ENCODE measurements at regions not wholly inside any gene's neighbourhood (a gene's known extent, or its start where the extent isn't known, plus 50 kb on each side); places are given as distances from the start of the nearest gene placed in this dataset.
A peak's percentile ranks its signal among the peaks of the same experiment; 100 is the strongest.

DNA sequence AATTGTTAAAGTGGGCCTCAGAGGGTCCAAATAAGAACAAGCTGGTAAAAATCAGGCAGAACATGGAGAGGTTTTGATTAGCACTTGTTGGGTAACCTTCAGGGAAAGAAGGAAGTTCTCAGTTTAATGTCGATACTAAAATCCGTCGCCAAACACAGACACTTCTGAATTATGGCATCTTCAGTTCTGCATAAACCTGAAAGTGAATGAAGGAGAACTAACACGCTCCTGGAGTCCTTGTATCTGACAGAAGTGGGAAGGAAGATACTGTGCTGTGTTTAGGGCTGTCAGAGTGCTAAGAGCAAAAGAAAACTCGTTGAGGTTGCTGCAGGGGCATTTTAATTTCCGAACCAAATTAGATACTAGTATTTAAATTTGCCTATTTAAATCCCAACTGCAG is 106.2 kb downstream of the TMA16 start:
- no peaks in the 10 kb centered on the region for H3K27me3 ChIP-seq (ENCODE audit: control insufficient read depth in 2 of 2, insufficient read depth in 1 of 2, low read length in 1 of 2)
- 36% methylated on average over 6 of the region's 6 CpGs for WGBS
- H3K36me3 ChIP-seq (ENCODE audit: control insufficient read depth in 2 of 2, insufficient read depth in 2 of 2, low read length in 1 of 2), result no peaks in the 10 kb centered on the region
- H3K4me1 ChIP-seq (ENCODE audit: control insufficient read depth in 2 of 2, insufficient read depth in 2 of 2, low read length in 2 of 2), result no peaks in the 10 kb centered on the region
- no peak for DNase-seq (ENCODE audit: low read depth in 6 of 9, low spot score in 9 of 9)
- no peak overlapping the region for H3K4me3 ChIP-seq (ENCODE audit: low read length in 2 of 2)
- no peak overlapping the region for H3K27ac ChIP-seq (ENCODE audit: low read depth in 1 of 2, low read length in 1 of 2)
- no peaks in the 10 kb centered on the region for H3K9me3 ChIP-seq (ENCODE audit: control insufficient read depth in 2 of 2, insufficient read depth in 1 of 2, low read length in 1 of 2)

DNA sequence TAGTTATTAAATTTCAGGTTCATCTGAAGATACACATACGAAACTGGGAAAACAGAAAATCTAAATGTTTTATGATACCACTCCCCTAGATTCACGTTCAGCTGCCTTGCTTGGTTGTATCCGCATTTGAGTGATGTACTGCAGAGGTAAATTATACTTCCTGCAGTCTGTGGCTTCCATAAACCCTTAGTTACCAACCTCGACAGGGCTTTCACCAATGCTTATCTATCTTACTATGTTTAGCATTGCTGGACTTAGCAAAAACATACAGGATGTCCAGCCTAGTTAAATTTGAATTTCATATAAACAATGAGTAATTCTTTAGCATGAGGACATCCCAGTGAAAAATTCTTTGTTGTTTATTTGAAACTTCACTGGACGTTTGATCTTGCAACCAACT is 108.8 kb downstream of the TMA16 start:
- DNase-seq (ENCODE audit: low read depth in 6 of 9, low spot score in 9 of 9), result no peak
- Histone ChIP-seq H3K9me3 (ENCODE audit: control insufficient read depth in 2 of 2, insufficient read depth in 1 of 2, low read length in 1 of 2) (no peaks in the 10 kb centered on the region), H3K36me3 (ENCODE audit: control insufficient read depth in 2 of 2, insufficient read depth in 2 of 2, low read length in 1 of 2) (no peaks in the 10 kb centered on the region), H3K27ac (ENCODE audit: low read depth in 1 of 2, low read length in 1 of 2) (no peak overlapping the region), H3K4me1 (ENCODE audit: control insufficient read depth in 2 of 2, insufficient read depth in 2 of 2, low read length in 2 of 2) (no peaks in the 10 kb centered on the region), H3K4me3 (ENCODE audit: low read length in 2 of 2) (no peak overlapping the region), H3K27me3 (ENCODE audit: control insufficient read depth in 2 of 2, insufficient read depth in 1 of 2, low read length in 1 of 2) (no peaks in the 10 kb centered on the region)
- 65% methylated on average over 5 of the region's 5 CpGs for WGBS

DNA sequence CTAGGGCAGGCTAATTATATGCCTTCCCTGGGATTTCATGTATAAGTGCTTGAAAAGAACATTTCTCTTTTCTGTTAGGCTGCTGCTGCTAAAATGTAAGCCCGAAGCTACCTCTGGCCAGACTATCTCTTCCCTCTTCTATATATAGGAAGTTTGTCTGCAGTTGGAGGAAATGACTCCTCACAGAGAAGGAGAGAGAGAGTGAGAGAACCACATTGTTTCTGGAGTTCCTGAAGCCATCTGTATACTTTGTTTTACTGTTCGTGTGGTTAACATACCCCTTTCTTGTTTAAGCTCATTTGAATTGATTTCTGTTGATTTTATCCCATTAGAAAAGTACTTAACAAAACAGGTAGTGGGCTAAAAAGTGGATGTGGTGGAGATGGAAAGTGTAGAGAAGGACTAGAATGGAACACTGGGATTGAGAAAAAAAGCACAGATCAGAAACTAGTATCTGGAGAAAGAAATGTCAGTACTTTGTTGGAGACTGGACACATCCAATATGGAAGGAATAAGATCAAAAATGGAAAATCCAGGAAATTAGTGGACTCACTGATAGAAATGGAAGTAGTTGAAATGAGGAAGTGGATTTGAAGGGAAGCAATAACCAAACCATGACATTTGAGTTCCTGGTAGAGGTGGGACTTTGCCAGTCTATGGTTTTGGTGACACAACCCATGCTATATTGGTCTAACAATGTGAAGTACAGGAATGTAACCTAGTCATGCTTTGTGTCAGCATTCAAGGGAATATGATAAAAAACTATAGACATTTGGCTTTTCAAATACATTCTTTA is 112.6 kb downstream of the TMA16 start:
- Histone ChIP-seq H3K27ac (ENCODE audit: low read depth in 1 of 2, low read length in 1 of 2) (no peak overlapping the region), H3K9me3 (ENCODE audit: control insufficient read depth in 2 of 2, insufficient read depth in 1 of 2, low read length in 1 of 2) (no peaks in the 10 kb centered on the region), H3K36me3 (ENCODE audit: control insufficient read depth in 2 of 2, insufficient read depth in 2 of 2, low read length in 1 of 2) (no peaks in the 10 kb centered on the region), H3K27me3 (ENCODE audit: control insufficient read depth in 2 of 2, insufficient read depth in 1 of 2, low read length in 1 of 2) (no peaks in the 10 kb centered on the region), H3K4me1 (ENCODE audit: control insufficient read depth in 2 of 2, insufficient read depth in 2 of 2, low read length in 2 of 2) (no peaks in the 10 kb centered on the region), H3K4me3 (ENCODE audit: low read length in 2 of 2) (no peak overlapping the region)
- DNase-seq (ENCODE audit: low read depth in 6 of 9, low spot score in 9 of 9), result no peak
- 8% methylated on average over 2 of the region's 2 CpGs for WGBS

DNA sequence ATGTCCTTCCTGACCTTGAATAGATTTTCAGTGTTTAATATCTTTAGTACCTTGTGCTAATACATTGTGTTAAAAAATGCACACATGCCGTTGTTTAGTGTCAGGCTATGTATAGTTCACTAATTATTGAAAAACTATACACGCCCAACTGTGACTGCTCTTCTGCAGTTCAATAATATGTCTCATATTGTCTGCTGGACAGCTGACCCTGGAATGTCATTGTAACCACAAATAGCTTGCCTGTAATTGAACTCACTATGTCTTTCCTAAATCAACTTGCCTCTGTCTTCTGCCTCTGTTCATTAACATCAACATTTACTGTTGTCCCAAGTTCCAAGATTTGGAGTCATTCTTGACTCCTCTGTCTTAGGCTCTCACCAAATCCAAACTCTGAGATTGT is 114.5 kb downstream of the TMA16 start:
- no peak for DNase-seq (ENCODE audit: low read depth in 6 of 9, low spot score in 9 of 9)
- no peak overlapping the region for H3K4me3 ChIP-seq (ENCODE audit: low read length in 2 of 2)
- H3K4me1 ChIP-seq (ENCODE audit: control insufficient read depth in 2 of 2, insufficient read depth in 2 of 2, low read length in 2 of 2), result no peaks in the 10 kb centered on the region
- no peaks in the 10 kb centered on the region for H3K9me3 ChIP-seq (ENCODE audit: control insufficient read depth in 2 of 2, insufficient read depth in 1 of 2, low read length in 1 of 2)
- H3K27ac ChIP-seq (ENCODE audit: low read depth in 1 of 2, low read length in 1 of 2), result no peak overlapping the region
- WGBS, result 93% methylated on average over 2 of the region's 2 CpGs
- H3K36me3 ChIP-seq (ENCODE audit: control insufficient read depth in 2 of 2, insufficient read depth in 2 of 2, low read length in 1 of 2), result no peaks in the 10 kb centered on the region
- H3K27me3 ChIP-seq (ENCODE audit: control insufficient read depth in 2 of 2, insufficient read depth in 1 of 2, low read length in 1 of 2), result no peaks in the 10 kb centered on the region

DNA sequence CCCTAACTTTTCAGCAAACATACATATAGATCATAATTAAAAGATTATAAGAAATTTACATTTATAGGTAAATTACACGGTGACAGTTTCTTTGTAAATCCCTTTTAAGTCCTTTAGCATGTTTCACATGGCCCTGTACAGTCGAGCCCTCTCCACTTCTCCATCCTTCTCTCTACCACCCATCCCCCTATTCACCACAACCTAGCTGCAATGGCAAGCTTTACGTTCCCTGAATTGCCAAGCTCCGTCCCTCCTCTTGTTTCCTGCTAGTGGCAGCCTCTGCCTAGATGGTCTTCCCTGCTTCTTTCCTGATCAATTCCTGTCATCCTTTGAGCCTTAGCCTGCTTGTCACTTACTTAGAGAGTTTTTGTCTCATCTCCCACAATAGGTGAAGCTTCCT is 116.2 kb downstream of the TMA16 start:
- Histone ChIP-seq H3K4me3 (ENCODE audit: low read length in 2 of 2) (no peak overlapping the region), H3K27me3 (ENCODE audit: control insufficient read depth in 2 of 2, insufficient read depth in 1 of 2, low read length in 1 of 2) (no peaks in the 10 kb centered on the region), H3K9me3 (ENCODE audit: control insufficient read depth in 2 of 2, insufficient read depth in 1 of 2, low read length in 1 of 2) (no peaks in the 10 kb centered on the region), H3K36me3 (ENCODE audit: control insufficient read depth in 2 of 2, insufficient read depth in 2 of 2, low read length in 1 of 2) (no peaks in the 10 kb centered on the region), H3K4me1 (ENCODE audit: control insufficient read depth in 2 of 2, insufficient read depth in 2 of 2, low read length in 2 of 2) (no peaks in the 10 kb centered on the region), H3K27ac (ENCODE audit: low read depth in 1 of 2, low read length in 1 of 2) (no peak overlapping the region)
- WGBS, result 84% methylated on average over 4 of the region's 4 CpGs
- no peak for DNase-seq (ENCODE audit: low read depth in 6 of 9, low spot score in 9 of 9)

DNA sequence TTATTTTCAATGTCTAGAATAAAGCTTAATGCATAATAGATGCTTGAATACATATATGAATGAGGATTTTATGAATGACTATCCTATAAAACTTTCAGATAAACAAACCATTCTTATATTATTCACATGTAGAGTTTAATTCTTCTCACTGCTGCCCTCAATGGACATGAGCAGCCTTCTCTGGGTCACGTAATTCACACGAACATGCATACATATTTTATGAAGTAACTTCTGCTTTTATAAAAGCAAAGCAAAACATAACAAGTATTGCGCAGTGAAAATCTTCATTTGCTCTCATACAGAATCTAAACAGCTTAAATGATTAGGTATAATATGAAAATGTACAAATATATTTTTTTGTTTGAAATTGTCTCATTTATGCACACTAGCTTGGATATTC is 116.7 kb downstream of the TMA16 start:
- WGBS, result 54% methylated on average over 3 of the region's 3 CpGs
- H3K4me3 ChIP-seq (ENCODE audit: low read length in 2 of 2), result no peak overlapping the region
- no peaks in the 10 kb centered on the region for H3K27me3 ChIP-seq (ENCODE audit: control insufficient read depth in 2 of 2, insufficient read depth in 1 of 2, low read length in 1 of 2)
- DNase-seq (ENCODE audit: low read depth in 6 of 9, low spot score in 9 of 9), result no peak
- no peak overlapping the region for H3K27ac ChIP-seq (ENCODE audit: low read depth in 1 of 2, low read length in 1 of 2)
- no peaks in the 10 kb centered on the region for H3K9me3 ChIP-seq (ENCODE audit: control insufficient read depth in 2 of 2, insufficient read depth in 1 of 2, low read length in 1 of 2)
- H3K36me3 ChIP-seq (ENCODE audit: control insufficient read depth in 2 of 2, insufficient read depth in 2 of 2, low read length in 1 of 2), result no peaks in the 10 kb centered on the region
- no peaks in the 10 kb centered on the region for H3K4me1 ChIP-seq (ENCODE audit: control insufficient read depth in 2 of 2, insufficient read depth in 2 of 2, low read length in 2 of 2)

DNA sequence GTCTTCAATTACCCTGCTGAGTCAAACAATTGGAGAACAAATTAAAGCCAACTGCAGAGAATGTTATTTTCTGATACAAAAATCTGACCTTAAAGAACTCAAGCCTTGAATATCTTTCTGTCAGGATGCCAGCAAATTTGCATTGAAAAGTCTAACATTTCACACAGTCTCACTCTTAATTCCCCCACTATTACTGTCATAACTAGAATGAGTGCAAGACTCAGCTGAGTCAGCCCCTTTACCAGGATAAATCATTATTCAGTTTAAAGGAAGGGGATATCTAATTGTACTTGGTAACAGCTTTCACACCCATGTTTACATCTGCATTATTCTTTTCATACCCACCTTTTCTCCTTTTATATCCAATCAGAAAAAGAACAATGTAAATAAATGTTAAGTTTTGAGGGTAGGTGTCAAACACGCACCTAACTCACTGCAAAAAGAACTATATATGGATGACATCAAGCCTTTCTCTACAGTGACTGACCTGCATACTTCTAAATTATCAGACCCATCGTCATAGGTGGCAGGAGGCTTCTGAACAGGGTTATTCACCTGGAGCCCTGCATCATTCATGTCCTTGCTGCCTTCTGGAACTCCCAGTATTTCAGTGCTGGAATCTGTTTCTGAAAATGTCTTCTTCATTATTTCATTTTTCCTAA is 117.4 kb downstream of the TMA16 start:
- Histone ChIP-seq H3K27me3 (ENCODE audit: control insufficient read depth in 2 of 2, insufficient read depth in 1 of 2, low read length in 1 of 2) (no peaks in the 10 kb centered on the region), H3K4me3 (ENCODE audit: low read length in 2 of 2) (peak overlapping the region in 1 of 2 donors; percentile 4), H3K9me3 (ENCODE audit: control insufficient read depth in 2 of 2, insufficient read depth in 1 of 2, low read length in 1 of 2) (no peaks in the 10 kb centered on the region), H3K4me1 (ENCODE audit: control insufficient read depth in 2 of 2, insufficient read depth in 2 of 2, low read length in 2 of 2) (no peaks in the 10 kb centered on the region), H3K36me3 (ENCODE audit: control insufficient read depth in 2 of 2, insufficient read depth in 2 of 2, low read length in 1 of 2) (no peaks in the 10 kb centered on the region), H3K27ac (ENCODE audit: low read depth in 1 of 2, low read length in 1 of 2) (no peak overlapping the region)
- WGBS, result 89% methylated on average over 2 of the region's 2 CpGs
- DNase-seq (ENCODE audit: low read depth in 6 of 9, low spot score in 9 of 9), result no peak

DNA sequence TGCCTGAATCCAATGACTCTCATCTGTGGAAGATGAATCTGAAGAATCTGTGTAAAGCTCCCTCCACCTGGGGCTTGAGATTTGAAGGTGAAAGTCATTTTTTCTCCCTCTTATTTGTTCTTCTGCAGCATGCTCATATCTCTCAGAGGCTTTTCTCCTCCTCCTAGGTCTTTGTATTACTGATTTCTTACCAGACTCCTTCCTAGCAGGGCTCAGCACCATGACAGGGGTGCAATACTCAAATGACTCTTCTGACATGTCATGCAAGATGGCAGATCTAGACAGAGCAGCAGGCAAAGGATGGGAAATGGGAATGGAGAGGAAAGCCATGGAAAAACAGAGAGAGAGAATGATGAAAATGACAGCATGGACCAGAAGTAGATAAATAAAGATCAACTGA is 118.3 kb downstream of the TMA16 start:
- no peaks in the 10 kb centered on the region for H3K9me3 ChIP-seq (ENCODE audit: control insufficient read depth in 2 of 2, insufficient read depth in 1 of 2, low read length in 1 of 2)
- no peak for DNase-seq (ENCODE audit: low read depth in 6 of 9, low spot score in 9 of 9)
- peak overlapping the region in 1 of 2 donors; percentile 9 for H3K4me3 ChIP-seq (ENCODE audit: low read length in 2 of 2)
- no peaks in the 10 kb centered on the region for H3K36me3 ChIP-seq (ENCODE audit: control insufficient read depth in 2 of 2, insufficient read depth in 2 of 2, low read length in 1 of 2)
- H3K27me3 ChIP-seq (ENCODE audit: control insufficient read depth in 2 of 2, insufficient read depth in 1 of 2, low read length in 1 of 2), result no peaks in the 10 kb centered on the region
- no peak overlapping the region for H3K27ac ChIP-seq (ENCODE audit: low read depth in 1 of 2, low read length in 1 of 2)
- no peaks in the 10 kb centered on the region for H3K4me1 ChIP-seq (ENCODE audit: control insufficient read depth in 2 of 2, insufficient read depth in 2 of 2, low read length in 2 of 2)

DNA sequence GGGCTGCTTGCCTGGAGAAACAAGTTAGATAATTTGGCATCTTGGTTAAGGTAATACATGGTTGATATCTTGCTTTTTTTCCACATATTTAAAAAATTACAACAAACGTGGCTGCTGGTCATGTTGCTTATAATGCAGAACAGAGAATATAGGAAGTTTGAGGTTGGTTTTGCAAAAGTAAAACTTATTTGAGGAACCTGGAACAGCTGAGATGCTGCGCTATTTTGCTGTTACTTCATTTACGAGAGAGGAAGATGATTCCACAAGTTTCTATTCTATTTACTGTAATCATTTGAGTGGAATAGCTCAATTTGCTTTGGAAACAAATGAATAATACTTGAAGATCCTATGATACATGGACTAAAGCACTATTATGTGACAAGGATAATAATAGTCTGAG is 118.9 kb downstream of the TMA16 start:
- 41% methylated on average over 3 of the region's 3 CpGs for WGBS
- H3K4me1 ChIP-seq (ENCODE audit: control insufficient read depth in 2 of 2, insufficient read depth in 2 of 2, low read length in 2 of 2), result no peaks in the 10 kb centered on the region
- H3K9me3 ChIP-seq (ENCODE audit: control insufficient read depth in 2 of 2, insufficient read depth in 1 of 2, low read length in 1 of 2), result no peaks in the 10 kb centered on the region
- no peak overlapping the region for H3K4me3 ChIP-seq (ENCODE audit: low read length in 2 of 2)
- DNase-seq (ENCODE audit: low read depth in 6 of 9, low spot score in 9 of 9), result no peak
- no peaks in the 10 kb centered on the region for H3K27me3 ChIP-seq (ENCODE audit: control insufficient read depth in 2 of 2, insufficient read depth in 1 of 2, low read length in 1 of 2)
- H3K36me3 ChIP-seq (ENCODE audit: control insufficient read depth in 2 of 2, insufficient read depth in 2 of 2, low read length in 1 of 2), result no peaks in the 10 kb centered on the region
- no peak overlapping the region for H3K27ac ChIP-seq (ENCODE audit: low read depth in 1 of 2, low read length in 1 of 2)

Data from thymus (tissue), 11 donors.